NCI-H774 (cell line): ENCODE measurements at regions not wholly inside any gene's neighbourhood (a gene's known extent, or its start where the extent isn't known, plus 50 kb on each side); places are given as distances from the start of the nearest gene placed in this dataset.
"Not testable (repeated sequence)": the region's sequence is repeated elsewhere in the genome, so short reads cannot be mapped to it uniquely, and the experiment has no call there.

Source experiments
- DNase-seq: peaks from one replicate; lab custom pipeline; 2025; lab: John Stamatoyannopoulos, UW

GRCh38 chr20:12201289-12201991, 283.7 kb downstream of the BTBD3 start:
- DNase-seq, result no peak

- DNase-seq, result no peak
Observed at GRCh38 chr20:12203399-12203798, 285.7 kb downstream of the BTBD3 start.

GRCh38 chr20:12203981-12204380, 286.3 kb downstream of the BTBD3 start:
- no peak for DNase-seq

GRCh38 chr20:12207875-12208274, 290.2 kb downstream of the BTBD3 start:
- DNase-seq, result no peak

GRCh38 chr20:12210591-12210990, 292.9 kb downstream of the BTBD3 start:
- DNase-seq, result no peak

- no peak for DNase-seq
Observed at GRCh38 chr20:12211361-12211760, 293.7 kb downstream of the BTBD3 start.

- no peak for DNase-seq
Observed at GRCh38 chr20:12217382-12217781, 299.7 kb downstream of the BTBD3 start.

GRCh38 chr20:12219798-12220197, 302.1 kb downstream of the BTBD3 start:
- no peak for DNase-seq

GRCh38 chr20:12223057-12223456, 305.4 kb downstream of the BTBD3 start:
- no peak for DNase-seq

GRCh38 chr20:12225898-12226297, 308.2 kb downstream of the BTBD3 start:
- no peak for DNase-seq

- no peak for DNase-seq
Observed at GRCh38 chr20:12229891-12230290, 312.2 kb downstream of the BTBD3 start.

- no peak for DNase-seq
Observed at GRCh38 chr20:12237772-12238171, 320.1 kb downstream of the BTBD3 start.

- peak; percentile 29 for DNase-seq
Observed at GRCh38 chr20:12241065-12241464, 323.4 kb downstream of the BTBD3 start.

GRCh38 chr20:12243327-12243726, 325.6 kb downstream of the BTBD3 start:
- DNase-seq, result no peak

- no peak for DNase-seq
Observed at GRCh38 chr20:12248481-12248880, 330.8 kb downstream of the BTBD3 start.

- not testable (repeated sequence) for DNase-seq
Observed at GRCh38 chr20:12250661-12251060, 333.0 kb downstream of the BTBD3 start.

GRCh38 chr20:12252793-12253192, 335.1 kb downstream of the BTBD3 start:
- no peak for DNase-seq

GRCh38 chr20:12255461-12255970, 337.8 kb downstream of the BTBD3 start:
- DNase-seq, result no peak

- no peak for DNase-seq
Observed at GRCh38 chr20:12256806-12257205, 339.1 kb downstream of the BTBD3 start.

- DNase-seq, result no peak
Observed at GRCh38 chr20:12262747-12263146, 345.1 kb downstream of the BTBD3 start.

- no peak for DNase-seq
Observed at GRCh38 chr20:12264711-12265110, 347.0 kb downstream of the BTBD3 start.

GRCh38 chr20:12265662-12266061, 348.0 kb downstream of the BTBD3 start:
- no peak for DNase-seq

- DNase-seq, result no peak
Observed at GRCh38 chr20:12269579-12269978, 351.9 kb downstream of the BTBD3 start.

GRCh38 chr20:12270863-12271262, 353.2 kb downstream of the BTBD3 start:
- DNase-seq, result no peak
